MM.1S (cell line): ENCODE measurements at regions not wholly inside any gene's neighbourhood (a gene's known extent, or its start where the extent isn't known, plus 50 kb on each side); places are given as distances from the start of the nearest gene placed in this dataset.

Experiments used
- DNase-seq: peaks from one replicate; pipeline ENCODE4 v3.0.0-alpha.2; 2015
- H2AFZ ChIP-seq: fragments of 300-600 bp; sonication (generic); 2 replicates; pipeline ENCODE4 v1.6.0; 2016; ENCODE audit warnings: antibody characterized with exemption, low read length
- H3F3A ChIP-seq: fragments of 300-600 bp; sonication (generic); 2 replicates; pipeline ENCODE4 v1.6.1; 2016; ENCODE audit warnings: mild to moderate bottlenecking, antibody characterized with exemption, low read length, moderate library complexity, mixed read lengths; ENCODE audit not compliant: insufficient read depth
- H3K27ac ChIP-seq: fragments of 300-600 bp; sonication (generic); 2 replicates; pipeline ENCODE4 v1.5.1; 2016; ENCODE audit warnings: mild to moderate bottlenecking, low read length
- H3K27me3 ChIP-seq: fragments of 300-600 bp; sonication (generic); replicated peaks from 2 replicates; pipeline ENCODE4 v1.6.0; 2016; ENCODE audit warnings: low read length; ENCODE audit not compliant: insufficient read depth
- H3K36me3 ChIP-seq: fragments of 300-600 bp; sonication (generic); replicated peaks from 2 replicates; pipeline ENCODE4 v1.6.1; 2016; ENCODE audit warnings: mild to moderate bottlenecking, low read length, mixed read lengths; ENCODE audit not compliant: insufficient read depth
- H3K4me1 ChIP-seq: fragments of 300-600 bp; sonication (generic); 2 replicates; pipeline ENCODE4 v1.6.1; 2016; ENCODE audit warnings: low read length, mixed read lengths
- H3K4me2 ChIP-seq: fragments of 300-600 bp; sonication (generic); 2 replicates; pipeline ENCODE4 v1.6.0; 2016; ENCODE audit warnings: low read depth, low read length
- H3K4me3 ChIP-seq: fragments of 300-600 bp; sonication (generic); 2 replicates; pipeline ENCODE4 v1.5.1; 2016; ENCODE audit warnings: low read length, mixed read lengths
- H3K79me2 ChIP-seq: fragments of 300-600 bp; sonication (generic); 2 replicates; pipeline ENCODE4 v1.6.1; 2016; ENCODE audit warnings: mixed run types, low read length, mixed read lengths
- H3K9ac ChIP-seq: fragments of 300-600 bp; sonication (generic); 2 replicates; pipeline ENCODE4 v1.6.1; 2016; ENCODE audit warnings: low read length, mixed read lengths
- H3K9me2 ChIP-seq: fragments of 300-600 bp; sonication (generic); replicated peaks from 2 replicates; pipeline ENCODE4 v1.6.1; 2016; ENCODE audit warnings: mild to moderate bottlenecking, low read length, mixed read lengths; ENCODE audit not compliant: insufficient read depth
- H3K9me3 ChIP-seq: fragments of 300-600 bp; sonication (generic); replicated peaks from 2 replicates; pipeline ENCODE4 v1.6.1; 2016; ENCODE audit warnings: mild to moderate bottlenecking, low read length, mixed read lengths; ENCODE audit not compliant: insufficient read depth
- H4K20me1 ChIP-seq: fragments of 300-600 bp; sonication (generic); 2 replicates; pipeline ENCODE4 v1.6.1; 2016; ENCODE audit warnings: mild to moderate bottlenecking, low read length, moderate library complexity, mixed read lengths; ENCODE audit not compliant: insufficient read depth
- CTCF ChIP-seq: fragments of 300-600 bp; sonication (generic); IDR thresholded peaks from 2 replicates; pipeline ENCODE4 v1.5.1; 2016; ENCODE audit warnings: antibody characterized with exemption, low read length, mixed read lengths
- EZH2 ChIP-seq: fragments of 300-600 bp; sonication (generic); optimal IDR thresholded peaks from 2 replicates; pipeline ENCODE3; 2017; ENCODE audit warnings: low read depth, mild to moderate bottlenecking, antibody characterized with exemption, low read length, mixed read lengths
- EZH2phosphoT487 ChIP-seq: fragments of 300-600 bp; sonication (generic); IDR thresholded peaks from 2 replicates; pipeline ENCODE4 v1.6.1; 2018; ENCODE audit warnings: antibody characterized with exemption, low read length

- Histone ChIP-seq H3F3A (no peaks in the 10 kb centered on the region), H3K4me1 (no peaks in the 10 kb centered on the region), H3K4me3 (no peak overlapping the region), H2AFZ (no peak overlapping the region), H3K79me2 (no peaks in the 10 kb centered on the region), H4K20me1 (no peaks in the 10 kb centered on the region), H3K4me2 (no peak overlapping the region), H3K9me2 (no peaks in the 10 kb centered on the region), H3K36me3 (no peaks in the 10 kb centered on the region), H3K9me3 (no peaks in the 10 kb centered on the region), H3K27me3 (no peaks in the 10 kb centered on the region), H3K9ac (no peak overlapping the region), H3K27ac (no peak overlapping the region)
- no peak for DNase-seq
- TF ChIP-seq CTCF, result no peak
- no peak for TF ChIP-seq EZH2phosphoT487
- no peak for TF ChIP-seq EZH2
Observed at GRCh38 chr1:98179151-98179773, 258.4 kb upstream of the DPYD start.

- H3K79me2 ChIP-seq, result no peaks in the 10 kb centered on the region
- DNase-seq, result no peak
- no peaks in the 10 kb centered on the region for H3F3A ChIP-seq
- no peaks in the 10 kb centered on the region for H3K36me3 ChIP-seq
- H3K9ac ChIP-seq, result no peak overlapping the region
- H3K4me1 ChIP-seq, result no peaks in the 10 kb centered on the region
- no peaks in the 10 kb centered on the region for H3K9me3 ChIP-seq
- H3K27ac ChIP-seq, result no peak overlapping the region
- no peaks in the 10 kb centered on the region for H4K20me1 ChIP-seq
- no peak overlapping the region for H2AFZ ChIP-seq
- H3K9me2 ChIP-seq, result no peaks in the 10 kb centered on the region
- H3K4me3 ChIP-seq, result no peak overlapping the region
- no peak for TF ChIP-seq CTCF
- no peak for TF ChIP-seq EZH2
- TF ChIP-seq EZH2phosphoT487, result no peak
- no peak overlapping the region for H3K4me2 ChIP-seq
- no peaks in the 10 kb centered on the region for H3K27me3 ChIP-seq
Observed at GRCh38 chr1:98177751-98178150, 256.9 kb upstream of the DPYD start.

- Histone ChIP-seq H3K27ac (no peak overlapping the region), H3K36me3 (no peaks in the 10 kb centered on the region), H3K79me2 (no peaks in the 10 kb centered on the region), H2AFZ (no peak overlapping the region), H3K4me2 (no peak overlapping the region), H3K9ac (no peak overlapping the region), H3K9me2 (no peaks in the 10 kb centered on the region), H3K4me1 (no peaks in the 10 kb centered on the region), H3K9me3 (no peaks in the 10 kb centered on the region), H3F3A (no peaks in the 10 kb centered on the region), H3K4me3 (no peak overlapping the region), H3K27me3 (no peaks in the 10 kb centered on the region), H4K20me1 (no peaks in the 10 kb centered on the region)
- TF ChIP-seq CTCF, result no peak
- no peak for TF ChIP-seq EZH2
- no peak for TF ChIP-seq EZH2phosphoT487
- no peak for DNase-seq
Observed at GRCh38 chr1:98176936-98177335, 256.1 kb upstream of the DPYD start.
